MM.1S (cell line): ENCODE measurements at regions not wholly inside any gene's neighbourhood (a gene's known extent, or its start where the extent isn't known, plus 50 kb on each side); places are given as distances from the start of the nearest gene placed in this dataset.

Experiments used
- DNase-seq: peaks from one replicate; pipeline ENCODE4 v3.0.0-alpha.2; 2015
- H2AFZ ChIP-seq: fragments of 300-600 bp; sonication (generic); 2 replicates; pipeline ENCODE4 v1.6.0; 2016; ENCODE audit warnings: antibody characterized with exemption, low read length
- H3F3A ChIP-seq: fragments of 300-600 bp; sonication (generic); 2 replicates; pipeline ENCODE4 v1.6.1; 2016; ENCODE audit warnings: mild to moderate bottlenecking, antibody characterized with exemption, low read length, moderate library complexity, mixed read lengths; ENCODE audit not compliant: insufficient read depth
- H3K27ac ChIP-seq: fragments of 300-600 bp; sonication (generic); 2 replicates; pipeline ENCODE4 v1.5.1; 2016; ENCODE audit warnings: mild to moderate bottlenecking, low read length
- H3K27me3 ChIP-seq: fragments of 300-600 bp; sonication (generic); replicated peaks from 2 replicates; pipeline ENCODE4 v1.6.0; 2016; ENCODE audit warnings: low read length; ENCODE audit not compliant: insufficient read depth
- H3K36me3 ChIP-seq: fragments of 300-600 bp; sonication (generic); replicated peaks from 2 replicates; pipeline ENCODE4 v1.6.1; 2016; ENCODE audit warnings: mild to moderate bottlenecking, low read length, mixed read lengths; ENCODE audit not compliant: insufficient read depth
- H3K4me1 ChIP-seq: fragments of 300-600 bp; sonication (generic); 2 replicates; pipeline ENCODE4 v1.6.1; 2016; ENCODE audit warnings: low read length, mixed read lengths
- H3K4me2 ChIP-seq: fragments of 300-600 bp; sonication (generic); 2 replicates; pipeline ENCODE4 v1.6.0; 2016; ENCODE audit warnings: low read depth, low read length
- H3K4me3 ChIP-seq: fragments of 300-600 bp; sonication (generic); 2 replicates; pipeline ENCODE4 v1.5.1; 2016; ENCODE audit warnings: low read length, mixed read lengths
- H3K79me2 ChIP-seq: fragments of 300-600 bp; sonication (generic); 2 replicates; pipeline ENCODE4 v1.6.1; 2016; ENCODE audit warnings: mixed run types, low read length, mixed read lengths
- H3K9ac ChIP-seq: fragments of 300-600 bp; sonication (generic); 2 replicates; pipeline ENCODE4 v1.6.1; 2016; ENCODE audit warnings: low read length, mixed read lengths
- H3K9me2 ChIP-seq: fragments of 300-600 bp; sonication (generic); replicated peaks from 2 replicates; pipeline ENCODE4 v1.6.1; 2016; ENCODE audit warnings: mild to moderate bottlenecking, low read length, mixed read lengths; ENCODE audit not compliant: insufficient read depth
- H3K9me3 ChIP-seq: fragments of 300-600 bp; sonication (generic); replicated peaks from 2 replicates; pipeline ENCODE4 v1.6.1; 2016; ENCODE audit warnings: mild to moderate bottlenecking, low read length, mixed read lengths; ENCODE audit not compliant: insufficient read depth
- H4K20me1 ChIP-seq: fragments of 300-600 bp; sonication (generic); 2 replicates; pipeline ENCODE4 v1.6.1; 2016; ENCODE audit warnings: mild to moderate bottlenecking, low read length, moderate library complexity, mixed read lengths; ENCODE audit not compliant: insufficient read depth
- CTCF ChIP-seq: fragments of 300-600 bp; sonication (generic); IDR thresholded peaks from 2 replicates; pipeline ENCODE4 v1.5.1; 2016; ENCODE audit warnings: antibody characterized with exemption, low read length, mixed read lengths
- EZH2 ChIP-seq: fragments of 300-600 bp; sonication (generic); optimal IDR thresholded peaks from 2 replicates; pipeline ENCODE3; 2017; ENCODE audit warnings: low read depth, mild to moderate bottlenecking, antibody characterized with exemption, low read length, mixed read lengths
- EZH2phosphoT487 ChIP-seq: fragments of 300-600 bp; sonication (generic); IDR thresholded peaks from 2 replicates; pipeline ENCODE4 v1.6.1; 2018; ENCODE audit warnings: antibody characterized with exemption, low read length

DNA sequence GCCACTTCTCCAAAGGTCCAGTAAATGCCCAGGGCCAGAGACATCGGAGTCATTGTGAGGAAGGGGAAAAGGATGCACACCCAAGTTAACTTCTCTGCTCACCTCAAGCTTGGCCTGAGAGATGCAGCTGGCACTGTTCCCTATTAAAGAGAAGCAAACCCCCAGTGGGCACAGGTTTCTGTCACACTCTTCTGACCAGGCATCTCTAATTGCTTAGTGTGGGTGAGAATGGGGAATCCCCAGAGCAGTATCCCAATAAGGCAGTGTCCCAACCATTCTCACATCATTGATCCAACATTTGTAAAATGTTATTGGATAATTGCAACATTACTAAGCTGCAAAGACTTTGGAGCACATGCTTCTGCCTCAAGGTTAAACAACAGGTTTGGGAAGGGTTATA, 232.3 kb downstream of the ADGRG6 start:
- TF ChIP-seq EZH2phosphoT487 = no peak
- no peak for TF ChIP-seq CTCF
- no peak for TF ChIP-seq EZH2
- no peak for DNase-seq
- Histone ChIP-seq H3K9me2 (no peaks in the 10 kb centered on the region), H3K36me3 (no peaks in the 10 kb centered on the region), H3K9me3 (no peaks in the 10 kb centered on the region), H3K4me1 (no peaks in the 10 kb centered on the region), H3K27me3 (no peaks in the 10 kb centered on the region), H4K20me1 (no peaks in the 10 kb centered on the region), H2AFZ (no peak overlapping the region), H3F3A (no peaks in the 10 kb centered on the region), H3K9ac (no peak overlapping the region), H3K79me2 (no peaks in the 10 kb centered on the region), H3K4me3 (no peak overlapping the region), H3K27ac (no peak overlapping the region), H3K4me2 (no peak overlapping the region)

DNA sequence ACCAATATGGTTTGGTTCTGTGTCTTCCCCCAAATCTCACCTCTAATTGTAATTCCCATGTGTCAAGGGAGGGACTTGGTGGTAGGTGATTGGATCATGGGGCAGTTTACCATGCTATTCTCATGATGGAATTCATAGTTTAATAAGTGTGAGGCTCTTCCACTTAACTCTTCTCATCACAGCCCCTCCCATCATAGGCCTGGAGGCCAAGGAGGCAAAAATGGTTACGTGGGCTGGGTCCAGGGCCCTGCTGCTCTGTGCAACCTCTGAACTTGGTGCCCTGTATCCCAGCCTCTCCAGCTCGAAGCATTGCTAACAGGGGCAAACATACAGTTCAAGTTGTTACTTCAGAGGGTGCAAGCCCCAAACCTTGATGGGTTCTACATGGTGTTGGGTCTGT, 232.7 kb downstream of the ADGRG6 start:
- H3K4me1 ChIP-seq = no peaks in the 10 kb centered on the region
- H3K9ac ChIP-seq = no peak overlapping the region
- H3K4me3 ChIP-seq = no peak overlapping the region
- H2AFZ ChIP-seq = no peak overlapping the region
- DNase-seq = no peak
- H3K4me2 ChIP-seq = no peak overlapping the region
- no peaks in the 10 kb centered on the region for H3K9me2 ChIP-seq
- no peaks in the 10 kb centered on the region for H3K36me3 ChIP-seq
- no peaks in the 10 kb centered on the region for H3F3A ChIP-seq
- no peaks in the 10 kb centered on the region for H3K79me2 ChIP-seq
- no peak overlapping the region for H3K27ac ChIP-seq
- no peaks in the 10 kb centered on the region for H3K27me3 ChIP-seq
- no peaks in the 10 kb centered on the region for H4K20me1 ChIP-seq
- TF ChIP-seq EZH2 = no peak
- no peak for TF ChIP-seq CTCF
- no peak for TF ChIP-seq EZH2phosphoT487
- no peaks in the 10 kb centered on the region for H3K9me3 ChIP-seq

GRCh38 chr6:142537612-142538478, 236.0 kb downstream of the ADGRG6 start:
- H3K27ac ChIP-seq = no peak overlapping the region
- H3K79me2 ChIP-seq = no peaks in the 10 kb centered on the region
- H3K9ac ChIP-seq = no peak overlapping the region
- no peaks in the 10 kb centered on the region for H3K27me3 ChIP-seq
- H4K20me1 ChIP-seq = no peaks in the 10 kb centered on the region
- DNase-seq = no peak
- H3F3A ChIP-seq = no peaks in the 10 kb centered on the region
- no peak overlapping the region for H3K4me3 ChIP-seq
- H3K4me2 ChIP-seq = no peak overlapping the region
- H3K36me3 ChIP-seq = no peaks in the 10 kb centered on the region
- TF ChIP-seq EZH2phosphoT487 (no peak), EZH2 (no peak), CTCF (peak; percentile 31)
- H2AFZ ChIP-seq = no peak overlapping the region
- no peaks in the 10 kb centered on the region for H3K9me3 ChIP-seq
- no peaks in the 10 kb centered on the region for H3K4me1 ChIP-seq
- no peaks in the 10 kb centered on the region for H3K9me2 ChIP-seq
